GM12892 (cell line): ENCODE measurements at regions not wholly inside any gene's neighbourhood (a gene's known extent, or its start where the extent isn't known, plus 50 kb on each side); places are given as distances from the start of the nearest gene placed in this dataset.

Experiments used
- DNase-seq: peaks from one replicate; pipeline ENCODE4 v3.0.0; 2011; ENCODE audit not compliant: insufficient read length
- FAIRE-seq: peaks from 2 replicates; lab custom pipeline; 2011; peaks lifted over from hg19 to GRCh38; lab: Jason Lieb, UNC
- POLR2A ChIP-seq: IDR thresholded peaks from 2 replicates; pipeline ENCODE4 v1.6.1; 2011; ENCODE audit warnings: low read depth, low read length, control low read depth
- POLR2AphosphoS5 ChIP-seq: IDR thresholded peaks from 2 replicates; pipeline ENCODE4 v1.6.1; 2011; ENCODE audit warnings: low read depth, low read length, control low read depth
- TAF1 ChIP-seq: IDR thresholded peaks from 2 replicates; pipeline ENCODE4 v1.6.1; 2011; ENCODE audit warnings: low read depth, mild to moderate bottlenecking, control low read depth, low read length, borderline replicate concordance

- TF ChIP-seq POLR2A (no peak), POLR2AphosphoS5 (no peak), TAF1 (no peak)
- FAIRE-seq (peak; percentile 14), DNase-seq (no peak)
Observed at GRCh38 chr2:201018636-201019035, 52.8 kb downstream of the HYCC2 start.

GRCh38 chr2:201016859-201017258, 53.4 kb upstream of the ORC2 start:
- no peak for FAIRE-seq

More at GRCh38 chr2:201016859-201017258, 53.4 kb upstream of the ORC2 start:
- no peak for DNase-seq
- TF ChIP-seq POLR2AphosphoS5 = no peak
- TF ChIP-seq TAF1 = no peak
- no peak for TF ChIP-seq POLR2A
